Ascending aorta (tissue), 2 donors: ENCODE measurements at regions not wholly inside any gene's neighbourhood (a gene's known extent, or its start where the extent isn't known, plus 50 kb on each side); places are given as distances from the start of the nearest gene placed in this dataset.
"Not testable (repeated sequence)": the region's sequence is repeated elsewhere in the genome, so short reads cannot be mapped to it uniquely, and the experiment has no call there.

Source experiments
- DNase-seq, 2 donors: peaks; one replicate each; pipeline ENCODE4 v3.0.0-alpha.2; 2019; ENCODE audit warnings: low spot score in 2 of 2
- H3K27ac ChIP-seq, 2 donors: fragments of 200-600 bp; sonication (generic); one replicate each; pipeline ENCODE4 v1.5.1; 2016 to 2017; ENCODE audit warnings: mild to moderate bottlenecking in 1 of 2
- H3K27me3 ChIP-seq: fragments of 200-600 bp; sonication (generic); one replicate; pipeline ENCODE4 v1.5.1; 2017
- H3K36me3 ChIP-seq, 2 donors: fragments of 200-600 bp; sonication (generic); one replicate each; pipeline ENCODE4 v1.5.1; 2016
- H3K4me1 ChIP-seq, 2 donors: fragments of 200-600 bp; sonication (generic); one replicate each; pipeline ENCODE4 v1.5.1; 2016 to 2017; ENCODE audit warnings: mild to moderate bottlenecking in 1 of 2
- H3K4me3 ChIP-seq, 2 donors: fragments of 200-600 bp; sonication (generic); one replicate each; pipeline ENCODE4 v1.5.1; 2016 to 2017; ENCODE audit warnings: mild to moderate bottlenecking in 1 of 2
- H3K9me3 ChIP-seq, 2 donors: fragments of 200-600 bp; sonication (generic); one replicate each; pipeline ENCODE4 v1.5.1; 2016
- CTCF ChIP-seq, 3 experiments: fragments of 200-600 bp in 2 of 3; fragments of 450-650 bp in 1 of 3; sonication (generic) in 2 of 3; IDR thresholded peaks; one replicate each; pipeline ENCODE4 v1.5.1; 2016 to 2019; ENCODE audit warnings: antibody characterized with exemption in 3 of 3, mild to moderate bottlenecking in 1 of 3, moderate library complexity in 1 of 3
- intact Hi-C: fragments of 100-400 bp; cut with DNase I; formaldehyde crosslinking; loops from one replicate; pipeline ENCODE4 v1.15.1; 2023

- TF ChIP-seq CTCF (IDR thresholded peaks at IDR 0.05) = no peak
- no peak overlapping the region for H3K4me3 ChIP-seq
- H3K9me3 ChIP-seq = no peaks in the 10 kb centered on the region
- H3K27ac ChIP-seq = no peak overlapping the region
- intact Hi-C loops = no loop called here
- no peaks in the 10 kb centered on the region for H3K4me1 ChIP-seq
- H3K27me3 ChIP-seq = no peaks in the 10 kb centered on the region
- DNase-seq = no peak
- no peaks in the 10 kb centered on the region for H3K36me3 ChIP-seq
These were observed 282.4 kb upstream of the DYNLRB2 start for GRCh38 chr16:80258407-80258806.

GRCh38 chr16:80254970-80255369 is 285.8 kb upstream of the DYNLRB2 start:
- Histone ChIP-seq H3K4me3 (no peak overlapping the region), H3K27ac (no peak overlapping the region), H3K9me3 (no peaks in the 10 kb centered on the region), H3K4me1 (no peaks in the 10 kb centered on the region), H3K36me3 (no peaks in the 10 kb centered on the region), H3K27me3 (no peaks in the 10 kb centered on the region)
- intact Hi-C loops = no loop called here
- DNase-seq = no peak
- no peak for TF ChIP-seq CTCF (IDR thresholded peaks at IDR 0.05)

GRCh38 chr16:80253741-80254140 is 287.1 kb upstream of the DYNLRB2 start:
- H3K4me3 ChIP-seq = no peak overlapping the region
- no peaks in the 10 kb centered on the region for H3K4me1 ChIP-seq
- H3K27ac ChIP-seq = no peak overlapping the region
- intact Hi-C loops = no loop called here
- H3K9me3 ChIP-seq = no peaks in the 10 kb centered on the region
- no peak for DNase-seq
- no peaks in the 10 kb centered on the region for H3K27me3 ChIP-seq
- no peak for TF ChIP-seq CTCF (IDR thresholded peaks at IDR 0.05)
- no peaks in the 10 kb centered on the region for H3K36me3 ChIP-seq

GRCh38 chr16:80250381-80250780 is 290.4 kb upstream of the DYNLRB2 start:
- Histone ChIP-seq H3K9me3 (no peaks in the 10 kb centered on the region), H3K27me3 (no peaks in the 10 kb centered on the region), H3K4me3 (no peak overlapping the region), H3K36me3 (no peaks in the 10 kb centered on the region), H3K4me1 (no peaks in the 10 kb centered on the region), H3K27ac (no peak overlapping the region)
- no peak for TF ChIP-seq CTCF (IDR thresholded peaks at IDR 0.05)
- DNase-seq = no peak
- intact Hi-C loops = no loop called here

GRCh38 chr16:80243303-80243702 is 297.5 kb upstream of the DYNLRB2 start:
- H3K27me3 ChIP-seq, intact Hi-C loops, H3K4me3 ChIP-seq, H3K4me1 ChIP-seq, H3K36me3 ChIP-seq, H3K9me3 ChIP-seq, H3K27ac ChIP-seq, DNase-seq: not testable (repeated sequence)

GRCh38 chr16:80242279-80242678 is 298.5 kb upstream of the DYNLRB2 start:
- DNase-seq, H3K4me1 ChIP-seq, intact Hi-C loops, H3K9me3 ChIP-seq, H3K27me3 ChIP-seq, H3K4me3 ChIP-seq, H3K36me3 ChIP-seq, H3K27ac ChIP-seq: not testable (repeated sequence)

- Histone ChIP-seq H3K36me3 (no peaks in the 10 kb centered on the region), H3K27me3 (no peaks in the 10 kb centered on the region), H3K4me3 (no peak overlapping the region), H3K9me3 (peaks cover 0 to 2% of the 10 kb centered on the region in 2 donors), H3K27ac (no peak overlapping the region), H3K4me1 (peaks cover 0 to 8% of the 10 kb centered on the region in 2 donors)
- no peak for TF ChIP-seq CTCF (IDR thresholded peaks at IDR 0.05)
- no peak for DNase-seq
- intact Hi-C loops = no loop called here
These were observed 307.5 kb upstream of the DYNLRB2 start for GRCh38 chr16:80233097-80233835.
